Fibroblast of peridontal ligament (primary cell): ENCODE measurements at regions not wholly inside any gene's neighbourhood (a gene's known extent, or its start where the extent isn't known, plus 50 kb on each side); places are given as distances from the start of the nearest gene placed in this dataset.
"Not testable (repeated sequence)": the region's sequence is repeated elsewhere in the genome, so short reads cannot be mapped to it uniquely, and the experiment has no call there.

Experiments
- DNase-seq: peaks from one replicate; pipeline ENCODE4 v3.0.0-alpha.2; 2010; ENCODE audit errors: extremely low read depth

GRCh38 chr11:31958076-31958735 lies 132.7 kb upstream of the RCN1 start:
- peak; percentile 55 for DNase-seq

GRCh38 chr11:31957674-31958073 lies 133.2 kb upstream of the RCN1 start:
- DNase-seq = no peak

GRCh38 chr11:31956310-31956709 lies 134.6 kb upstream of the RCN1 start:
- DNase-seq = no peak

GRCh38 chr11:31955838-31956237 lies 135.0 kb upstream of the RCN1 start:
- no peak for DNase-seq

- DNase-seq = no peak
Observed at GRCh38 chr11:31953803-31954327, 137.0 kb upstream of the RCN1 start.

- DNase-seq = not testable (repeated sequence)
Observed at GRCh38 chr11:31949733-31950200, 138.6 kb upstream of the PAX6 start.

- DNase-seq = no peak
Observed at GRCh38 chr11:31947051-31947450, 135.9 kb upstream of the PAX6 start.

- DNase-seq = no peak
Observed at GRCh38 chr11:31943056-31943780, 132.1 kb upstream of the PAX6 start.

GRCh38 chr11:31940371-31941037 lies 129.4 kb upstream of the PAX6 start:
- DNase-seq = no peak

- no peak for DNase-seq
Observed at GRCh38 chr11:31939004-31939403, 127.9 kb upstream of the PAX6 start.

GRCh38 chr11:31936312-31936711 lies 125.2 kb upstream of the PAX6 start:
- no peak for DNase-seq

GRCh38 chr11:31932879-31933278 lies 121.8 kb upstream of the PAX6 start:
- no peak for DNase-seq

- no peak for DNase-seq
Observed at GRCh38 chr11:31927982-31928381, 116.9 kb upstream of the PAX6 start.

- no peak for DNase-seq
Observed at GRCh38 chr11:31926816-31927528, 115.8 kb upstream of the PAX6 start.

GRCh38 chr11:31926106-31926505 lies 115.0 kb upstream of the PAX6 start:
- no peak for DNase-seq

- no peak for DNase-seq
Observed at GRCh38 chr11:31922450-31922849, 111.3 kb upstream of the PAX6 start.

GRCh38 chr11:31921081-31921480 lies 110.0 kb upstream of the PAX6 start:
- DNase-seq = peak; percentile 66

- no peak for DNase-seq
Observed at GRCh38 chr11:31919175-31919574, 108.1 kb upstream of the PAX6 start.

- DNase-seq = no peak
Observed at GRCh38 chr11:31915867-31916266, 104.7 kb upstream of the PAX6 start.

- no peak for DNase-seq
Observed at GRCh38 chr11:31913985-31914384, 102.9 kb upstream of the PAX6 start.

GRCh38 chr11:31912808-31913207 lies 101.7 kb upstream of the PAX6 start:
- no peak for DNase-seq
